CD4-positive, alpha-beta T cell treated with Interferon gamma for 1 hour (primary cell): ENCODE measurements at regions not wholly inside any gene's neighbourhood (a gene's known extent, or its start where the extent isn't known, plus 50 kb on each side); places are given as distances from the start of the nearest gene placed in this dataset.
"Not testable (repeated sequence)": the region's sequence is repeated elsewhere in the genome, so short reads cannot be mapped to it uniquely, and the experiment has no call there.

Experiments
- DNase-seq: peaks from one replicate; pipeline ENCODE4 v3.0.0-alpha.2; 2020

DNA sequence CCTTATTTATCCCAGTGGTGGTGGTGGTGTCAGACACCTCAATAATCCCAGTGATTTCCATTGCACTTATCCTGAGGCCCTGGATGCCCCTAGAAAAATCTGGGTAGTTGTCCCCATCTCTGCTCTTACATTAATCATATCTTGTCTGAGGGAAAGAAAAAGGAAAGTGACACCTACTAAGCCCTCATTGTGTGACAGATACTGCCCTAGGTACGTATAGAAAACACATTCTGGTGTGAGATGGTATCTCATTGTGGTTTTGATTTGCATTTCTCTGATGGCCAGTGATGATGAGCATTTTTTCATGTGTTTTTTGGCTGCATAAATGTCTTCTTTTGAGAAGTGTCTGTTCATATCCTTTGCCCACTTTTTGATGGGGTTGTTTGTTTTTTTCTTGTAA, 162.6 kb upstream of the JADE1 start:
- DNase-seq: not testable (repeated sequence)

DNA sequence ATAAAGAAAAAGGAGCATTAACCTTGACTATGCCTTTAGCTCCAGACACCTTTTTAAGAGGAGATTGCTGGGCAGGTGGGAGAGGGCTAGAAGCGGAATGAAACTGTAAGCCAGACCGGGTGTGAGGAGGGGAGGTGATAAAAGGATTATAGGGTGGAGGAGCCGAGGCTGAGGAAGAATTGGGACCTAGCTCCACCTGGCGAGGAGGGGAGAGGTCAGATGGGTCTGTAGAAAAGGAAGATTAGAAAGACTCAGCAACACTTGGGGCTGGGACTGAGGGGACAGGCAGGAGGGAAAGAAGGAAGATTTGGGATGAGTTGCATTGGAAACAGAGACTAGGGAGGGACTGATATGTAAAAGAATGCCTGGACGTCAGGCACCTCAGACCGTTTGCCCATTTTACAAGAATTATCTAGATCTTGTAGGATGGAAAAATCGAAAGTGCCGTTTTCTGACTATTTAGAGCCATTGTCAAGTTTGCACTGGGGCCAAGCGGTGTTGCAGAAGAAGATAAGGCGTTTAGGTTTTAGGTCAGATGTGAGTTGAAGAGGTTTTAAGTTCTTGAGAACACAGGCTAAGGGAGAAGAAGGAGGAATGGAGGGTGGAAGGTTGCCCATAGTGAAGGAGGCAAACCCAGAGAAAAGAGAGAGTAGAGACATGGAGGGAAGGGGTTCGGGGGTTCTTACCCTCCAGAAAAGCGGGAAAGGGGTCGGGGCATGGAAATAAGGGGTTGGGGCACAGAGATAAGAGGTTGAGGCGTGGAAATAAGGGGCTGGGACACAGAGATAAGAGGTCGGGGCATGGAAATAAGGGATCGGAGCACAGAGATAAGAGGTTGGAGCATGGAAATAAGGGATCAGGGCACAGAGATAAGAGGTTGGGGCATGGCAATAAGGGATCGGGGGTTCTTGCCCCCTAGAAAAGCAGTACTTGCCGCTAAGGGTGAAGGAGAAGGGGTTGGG, 164.5 kb upstream of the JADE1 start:
- not testable (repeated sequence) for DNase-seq

DNA sequence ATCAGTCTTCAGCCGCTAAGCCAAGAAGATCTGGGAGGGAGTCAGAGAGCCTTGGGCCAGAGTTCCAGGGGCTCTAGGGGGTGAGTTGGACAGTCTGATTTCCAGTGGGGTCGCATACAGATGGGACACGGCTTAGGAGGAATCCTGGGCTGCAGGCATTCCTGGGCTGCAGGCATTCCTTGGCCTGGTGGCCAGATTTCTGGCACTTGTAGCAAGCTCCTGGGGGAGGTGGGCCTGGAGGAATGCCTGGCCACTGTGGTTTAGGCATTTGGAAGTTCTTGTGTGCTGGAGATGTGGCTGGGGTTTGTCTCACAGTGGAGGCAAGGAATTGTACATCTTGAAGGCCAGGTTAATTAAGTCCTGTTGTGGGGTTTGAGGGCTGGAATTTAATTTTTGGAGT, 165.4 kb upstream of the JADE1 start:
- not testable (repeated sequence) for DNase-seq

- not testable (repeated sequence) for DNase-seq
Measured at GRCh38 chr4:128641566-128641965, 167.9 kb upstream of the JADE1 start.

- no peak for DNase-seq
Measured at GRCh38 chr4:128639541-128640270, 169.8 kb upstream of the JADE1 start.

DNA sequence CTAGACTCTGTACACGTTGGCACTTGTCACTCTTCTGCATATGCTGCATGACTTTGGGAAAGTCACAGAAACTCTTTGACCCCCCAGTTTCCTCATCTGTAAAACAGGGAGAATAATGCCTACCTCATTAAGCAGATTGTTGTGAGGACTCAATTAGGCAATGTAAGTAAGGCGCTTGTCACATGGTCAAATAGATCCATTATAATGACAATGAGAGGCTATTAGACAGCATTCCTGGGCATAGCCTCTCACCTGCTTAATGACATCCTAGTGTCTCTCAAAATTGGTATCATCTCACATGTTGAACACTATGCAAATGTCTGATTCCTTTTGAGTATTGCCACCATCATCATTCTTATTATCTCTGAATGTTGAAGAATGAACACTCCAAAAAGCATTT, 172.6 kb upstream of the JADE1 start:
- no peak for DNase-seq

- DNase-seq: no peak
Measured at GRCh38 chr4:128635955-128636560, 173.4 kb upstream of the JADE1 start.

- DNase-seq: no peak
Measured at GRCh38 chr4:128635141-128635954, 174.2 kb upstream of the JADE1 start.

GRCh38 chr4:128633067-128633466, 176.4 kb upstream of the JADE1 start:
- DNase-seq: no peak

DNA sequence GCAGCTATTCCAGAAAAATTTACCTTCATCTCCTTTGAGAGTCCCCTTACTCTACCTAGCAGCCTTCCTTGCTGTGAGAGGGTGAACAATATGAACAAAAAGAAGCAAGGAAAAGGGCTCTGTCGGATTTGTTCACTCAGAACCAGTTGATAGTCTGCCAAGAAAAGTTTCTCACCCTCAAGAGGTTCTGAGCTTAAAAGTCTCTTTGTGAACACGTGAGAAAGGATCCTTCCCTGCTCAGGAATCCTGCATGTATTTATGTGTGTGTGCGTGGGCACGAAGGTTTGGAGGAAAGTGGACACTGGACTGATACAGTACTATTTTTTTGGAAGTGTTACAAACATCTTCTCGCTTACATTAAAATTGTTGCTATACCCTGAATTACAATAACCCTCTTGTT, 178.6 kb upstream of the JADE1 start:
- DNase-seq: no peak

- DNase-seq: no peak
Measured at GRCh38 chr4:128623508-128624215, 185.8 kb upstream of the JADE1 start.

- not testable (repeated sequence) for DNase-seq
Measured at GRCh38 chr4:128620279-128620965, 189.1 kb upstream of the JADE1 start.

- DNase-seq: no peak
Measured at GRCh38 chr4:128615197-128615596, 194.3 kb upstream of the JADE1 start.

- DNase-seq: no peak
Measured at GRCh38 chr4:128608006-128608405, 201.5 kb upstream of the JADE1 start.

GRCh38 chr4:128606173-128606572, 203.3 kb upstream of the JADE1 start:
- DNase-seq: no peak

DNA sequence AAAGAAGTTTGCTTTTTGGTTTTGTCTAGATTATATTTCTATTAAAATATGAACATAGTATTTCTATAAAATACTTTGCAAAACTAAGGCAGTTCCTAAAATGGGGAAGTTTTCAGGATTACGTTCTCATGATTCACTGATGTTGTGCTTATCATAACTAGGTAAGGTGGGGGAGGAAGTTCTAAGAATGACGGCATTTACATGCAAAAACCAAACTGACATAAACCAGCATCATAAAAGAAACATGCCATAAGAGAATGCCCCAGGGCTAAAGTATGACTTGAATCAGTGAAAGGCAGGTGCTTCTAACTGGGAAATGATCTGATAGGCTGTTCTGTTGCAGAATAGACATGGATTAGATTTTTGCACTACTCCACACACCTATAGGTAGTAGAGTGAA, 204.7 kb upstream of the JADE1 start:
- DNase-seq: no peak

DNA sequence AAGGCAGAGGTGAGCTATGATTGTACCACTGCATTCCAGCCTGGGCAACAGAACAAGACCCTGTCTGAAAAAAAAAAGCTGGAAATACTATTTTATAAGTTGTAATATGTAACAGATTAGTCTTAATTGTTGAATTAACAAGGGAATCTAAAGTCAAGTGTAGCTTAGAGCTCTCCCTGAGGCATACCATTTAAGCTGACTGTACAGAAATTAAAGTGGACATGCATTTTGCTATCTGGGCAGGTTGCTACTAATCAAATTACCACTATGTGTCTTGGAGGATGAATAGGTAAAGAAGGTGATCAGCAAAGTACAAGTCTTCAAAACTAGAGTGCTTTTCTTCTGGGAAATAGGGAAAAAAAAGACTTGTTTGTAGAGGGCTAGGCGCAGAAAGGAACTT, 205.3 kb upstream of the JADE1 start:
- DNase-seq: no peak

GRCh38 chr4:128603081-128603480, 206.4 kb upstream of the JADE1 start:
- DNase-seq: no peak

GRCh38 chr4:128601991-128602695, 207.4 kb upstream of the JADE1 start:
- DNase-seq: no peak

- DNase-seq: no peak
Measured at GRCh38 chr4:128600996-128601871, 208.3 kb upstream of the JADE1 start.
